Prostate gland (tissue), 2 donors: ENCODE measurements at regions not wholly inside any gene's neighbourhood (a gene's known extent, or its start where the extent isn't known, plus 50 kb on each side); places are given as distances from the start of the nearest gene placed in this dataset.

Source experiments
- DNase-seq: peaks from one replicate; pipeline ENCODE4 v3.0.0-alpha.2; 2019; ENCODE audit warnings: low spot score
- H3K27ac ChIP-seq, 2 donors: fragments of 200-600 bp; sonication (generic); 2 replicates each; pipeline ENCODE4 v1.5.1; 2017 to 2019
- H3K27me3 ChIP-seq: fragments of 200-600 bp; sonication (generic); replicated peaks from 2 replicates; pipeline ENCODE4 v1.5.1; 2019; ENCODE audit not compliant: insufficient read depth
- H3K36me3 ChIP-seq, 2 donors: fragments of 200-600 bp; sonication (generic); 1 replicate in 1 of 2; 2 replicates in 1 of 2; pipeline versions ENCODE4 v1.5.1 to v1.8.1; 2017 to 2019
- H3K4me1 ChIP-seq: fragments of 200-600 bp; sonication (generic); replicated peaks from 2 replicates; pipeline ENCODE4 v1.5.1; 2019
- H3K4me3 ChIP-seq, 2 donors: fragments of 200-600 bp; sonication (generic); 2 replicates each; pipeline ENCODE4 v1.5.1; 2017 to 2019
- H3K9me3 ChIP-seq: fragments of 200-600 bp; sonication (generic); 2 replicates; pipeline ENCODE4 v1.5.1; 2017
- CTCF ChIP-seq, 4 experiments: fragments of 200-600 bp in 2 of 4; fragments of 450-650 bp in 2 of 4; sonication (generic) in 2 of 4; IDR thresholded peaks; 1 replicate in 3 of 4; 2 replicates in 1 of 4; pipeline ENCODE4 v1.5.1; 2016 to 2019; ENCODE audit warnings: antibody characterized with exemption in 4 of 4, mild to moderate bottlenecking in 2 of 4, moderate library complexity in 2 of 4
- POLR2A ChIP-seq: fragments of 450-650 bp; IDR thresholded peaks from one replicate; pipeline ENCODE4 v1.6.1; 2016; ENCODE audit warnings: antibody characterized with exemption, mild to moderate bottlenecking
- POLR2AphosphoS5 ChIP-seq: sonication (generic); formaldehyde crosslinking; IDR thresholded peaks from one replicate; pipeline ENCODE4 v1.6.1; 2017; ENCODE audit warnings: antibody characterized with exemption
- WGBS: methylation state at CpG from one replicate; pipeline ENCODE4 v1.1.5; 2018; 5-methylcytosine and 5-hydroxymethylcytosine counted together
- intact Hi-C: fragments of 100-400 bp; cut with DNase I; formaldehyde crosslinking; loops from one replicate; pipeline ENCODE4 v1.14.2; 2022

GRCh38 chr13:103958691-103959090, 892.5 kb upstream of the SLC10A2 start:
- H3K4me3 ChIP-seq: no peak overlapping the region
- no peak for DNase-seq
- H3K27ac ChIP-seq: no peak overlapping the region
- intact Hi-C loops: no loop called here
- H3K36me3 ChIP-seq: no peaks in the 10 kb centered on the region
- no peaks in the 10 kb centered on the region for H3K4me1 ChIP-seq
- 19% methylated on average over 2 of the region's 2 CpGs for WGBS
- H3K27me3 ChIP-seq: no peaks in the 10 kb centered on the region
- TF ChIP-seq POLR2A (no peak), POLR2AphosphoS5 (no peak), CTCF (IDR thresholded peaks at IDR 0.05) (no peak)
- H3K9me3 ChIP-seq: no peaks in the 10 kb centered on the region

GRCh38 chr13:103957939-103958338, 891.7 kb upstream of the SLC10A2 start:
- Histone ChIP-seq H3K27me3 (no peaks in the 10 kb centered on the region), H3K4me1 (no peaks in the 10 kb centered on the region), H3K9me3 (no peaks in the 10 kb centered on the region), H3K36me3 (no peaks in the 10 kb centered on the region), H3K4me3 (no peak overlapping the region), H3K27ac (no peak overlapping the region)
- intact Hi-C loops: no loop called here
- TF ChIP-seq POLR2AphosphoS5 (no peak), CTCF (IDR thresholded peaks at IDR 0.05) (no peak), POLR2A (no peak)
- DNase-seq: no peak

GRCh38 chr13:103953859-103954258, 887.6 kb upstream of the SLC10A2 start:
- Histone ChIP-seq H3K27ac (no peak overlapping the region), H3K27me3 (no peaks in the 10 kb centered on the region), H3K36me3 (no peaks in the 10 kb centered on the region), H3K9me3 (no peaks in the 10 kb centered on the region), H3K4me1 (no peaks in the 10 kb centered on the region), H3K4me3 (no peak overlapping the region)
- no peak for DNase-seq
- 94% methylated on average over 6 of the region's 6 CpGs for WGBS
- TF ChIP-seq CTCF (IDR thresholded peaks at IDR 0.05) (no peak), POLR2A (no peak), POLR2AphosphoS5 (no peak)
- intact Hi-C loops: no loop called here

- Histone ChIP-seq H3K27me3 (no peaks in the 10 kb centered on the region), H3K4me1 (no peaks in the 10 kb centered on the region), H3K27ac (no peak overlapping the region), H3K36me3 (no peaks in the 10 kb centered on the region), H3K9me3 (no peaks in the 10 kb centered on the region), H3K4me3 (no peak overlapping the region)
- no peak for TF ChIP-seq CTCF (IDR thresholded peaks at IDR 0.05)
- no peak for TF ChIP-seq POLR2AphosphoS5
- no peak for TF ChIP-seq POLR2A
- DNase-seq: no peak
- WGBS: 81% methylated on average over 1 of the region's 1 CpG
- intact Hi-C loops: no loop called here
These were observed 886.0 kb upstream of the SLC10A2 start for GRCh38 chr13:103952183-103952582.

- intact Hi-C loops: no loop called here
- WGBS: 85% methylated on average over 6 of the region's 6 CpGs
- Histone ChIP-seq H3K36me3 (no peaks in the 10 kb centered on the region), H3K4me1 (no peaks in the 10 kb centered on the region), H3K27me3 (no peaks in the 10 kb centered on the region), H3K27ac (no peak overlapping the region), H3K9me3 (no peaks in the 10 kb centered on the region), H3K4me3 (no peak overlapping the region)
- TF ChIP-seq CTCF (IDR thresholded peaks at IDR 0.05): no peak
- no peak for TF ChIP-seq POLR2AphosphoS5
- TF ChIP-seq POLR2A: no peak
- DNase-seq: no peak
These were observed 882.2 kb upstream of the SLC10A2 start for GRCh38 chr13:103948426-103948825.
